Activated T-helper 2 cell treated with anti-CD3 and anti-CD28 coated beads, Interferon-gamma antibody, Interleukin-2, Interleukin-4, amounts not matched to agents 10 μg/mL and 5 μg/mL and 100 μg/mL, durations not matched to agents 14 hours and 24 hours and 36 hours (primary cell): ENCODE measurements at regions not wholly inside any gene's neighbourhood (a gene's known extent, or its start where the extent isn't known, plus 50 kb on each side); places are given as distances from the start of the nearest gene placed in this dataset.

Experiments used
- DNase-seq: peaks from one replicate; pipeline ENCODE4 v3.0.0; 2021; ENCODE audit warnings: low spot score
- H3K27ac Mint-ChIP-seq: one replicate; pipeline ENCODE4 v1.8.0; 2021; ENCODE audit warnings: mixed read lengths
- H3K27me3 Mint-ChIP-seq: one replicate; pipeline ENCODE4 v1.8.0; 2021; ENCODE audit warnings: low read depth, mixed read lengths
- H3K36me3 Mint-ChIP-seq: one replicate; pipeline ENCODE4 v1.8.0; 2021; ENCODE audit warnings: low read depth, mixed read lengths
- H3K4me1 Mint-ChIP-seq: one replicate; pipeline ENCODE4 v1.8.0; 2021; ENCODE audit warnings: low read depth, mixed read lengths
- H3K4me3 Mint-ChIP-seq: one replicate; pipeline ENCODE4 v1.8.0; 2021; ENCODE audit warnings: low read depth, mild to moderate bottlenecking, moderate library complexity, mixed read lengths
- H3K9me3 Mint-ChIP-seq: one replicate; pipeline ENCODE4 v1.8.0; 2021; ENCODE audit warnings: mixed read lengths
- intact Hi-C: fragments of 100-400 bp; cut with micrococcal nuclease; formaldehyde crosslinking; loops from one replicate; pipeline ENCODE4 v1.15.1; 2023

DNA sequence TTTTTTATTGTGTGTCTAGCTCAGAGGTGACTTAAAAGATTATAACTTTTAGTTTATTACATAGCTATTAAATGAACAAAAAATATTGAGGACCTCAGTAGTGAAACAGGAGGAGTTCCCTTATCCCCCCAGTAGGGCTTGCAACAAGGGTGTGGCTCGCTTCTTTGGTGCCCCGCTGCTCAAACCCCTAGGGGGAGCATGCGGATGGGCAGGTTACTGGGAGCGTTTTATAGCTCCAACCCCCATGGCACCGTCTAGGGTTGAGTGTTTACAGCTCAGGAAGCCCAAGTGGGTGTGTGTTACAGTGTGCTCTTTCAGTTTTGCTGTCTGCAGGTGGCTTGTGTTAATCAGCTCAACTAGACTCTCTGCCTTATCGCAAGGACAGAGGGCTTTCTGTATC is 1513.7 kb downstream of the GRIK2 start:
- Mint-ChIP-seq H3K9me3 (peaks cover 16% of the 10 kb centered on the region), H3K4me3 (no peak overlapping the region), H3K4me1 (no peaks in the 10 kb centered on the region), H3K27ac (no peak overlapping the region), H3K36me3 (no peaks in the 10 kb centered on the region), H3K27me3 (no peaks in the 10 kb centered on the region)
- intact Hi-C loops = no loop called here
- no peak for DNase-seq

DNA sequence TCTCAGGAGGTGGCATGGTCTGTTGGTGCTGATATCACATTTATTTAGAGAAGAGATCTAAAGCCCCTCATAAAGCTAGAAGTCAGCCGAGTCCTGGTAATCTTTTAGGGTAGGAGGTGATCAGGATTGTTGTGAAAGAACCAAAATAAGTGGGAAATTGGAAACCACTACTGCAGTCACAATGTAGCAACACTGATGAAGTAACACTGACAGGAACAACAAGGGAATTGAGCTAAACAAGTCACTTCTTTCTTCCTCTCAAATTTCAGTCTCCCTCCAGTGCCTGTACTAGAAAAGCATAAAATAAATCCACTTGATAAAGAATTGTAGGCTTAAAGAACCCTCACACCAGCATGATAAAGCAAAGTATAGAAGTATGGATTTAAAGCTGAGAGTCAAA is 1509.0 kb downstream of the GRIK2 start:
- peaks cover 19% of the 10 kb centered on the region for H3K9me3 Mint-ChIP-seq

DNA sequence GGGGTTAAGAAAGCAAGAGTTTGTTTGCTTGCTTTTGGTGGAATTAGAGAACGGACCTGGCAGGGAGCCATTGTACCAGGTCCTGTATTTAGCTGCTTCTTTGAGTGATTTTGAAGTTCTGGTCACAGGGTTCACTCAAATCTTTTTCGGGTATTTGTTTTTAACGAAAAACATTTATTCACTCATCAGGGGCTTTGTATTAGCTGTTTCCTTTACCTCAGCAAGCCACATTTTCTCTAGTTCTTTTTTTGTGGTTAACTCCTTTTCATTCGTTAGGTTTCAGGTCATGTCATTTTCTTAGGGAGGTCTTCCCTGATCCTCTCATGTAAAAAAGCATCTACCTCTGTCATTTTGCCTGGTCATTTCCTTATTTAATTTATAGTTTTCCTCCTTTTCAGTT is 1502.2 kb downstream of the GRIK2 start:
- Mint-ChIP-seq H3K9me3 (peaks cover 7% of the 10 kb centered on the region), H3K4me3 (no peak overlapping the region), H3K27ac (no peak overlapping the region), H3K36me3 (no peaks in the 10 kb centered on the region), H3K27me3 (no peaks in the 10 kb centered on the region), H3K4me1 (no peaks in the 10 kb centered on the region)
- no peak for DNase-seq
- intact Hi-C loops = no loop called here

More for the DNA sequence above, 1509.0 kb downstream of the GRIK2 start:
- Mint-ChIP-seq H3K27ac (no peak overlapping the region), H3K4me1 (no peaks in the 10 kb centered on the region), H3K4me3 (no peak overlapping the region), H3K36me3 (no peaks in the 10 kb centered on the region), H3K27me3 (no peaks in the 10 kb centered on the region)
- intact Hi-C loops = no loop called here
- no peak for DNase-seq

DNA sequence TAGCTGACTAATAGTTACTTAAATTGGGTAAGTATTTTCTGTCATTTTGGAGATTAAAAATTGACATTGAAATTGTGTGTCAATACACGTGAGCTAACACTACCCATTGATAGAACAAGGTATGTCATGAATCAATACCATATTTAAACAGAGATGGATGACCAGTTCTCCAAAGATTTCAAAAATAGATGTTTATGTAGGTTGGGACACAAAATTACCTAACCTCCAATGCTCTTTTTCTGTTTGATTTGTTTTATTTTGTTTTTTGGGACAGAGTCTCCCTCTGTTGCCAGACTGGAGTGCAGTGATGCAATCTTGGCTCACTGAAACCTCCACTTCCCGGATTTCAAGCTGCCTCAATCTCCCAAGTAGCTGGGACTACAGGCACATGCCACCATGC is 1491.7 kb downstream of the GRIK2 start:
- Mint-ChIP-seq H3K36me3 (no peaks in the 10 kb centered on the region), H3K4me3 (no peak overlapping the region), H3K27ac (no peak overlapping the region), H3K4me1 (no peaks in the 10 kb centered on the region), H3K27me3 (no peaks in the 10 kb centered on the region), H3K9me3 (peaks cover 5% of the 10 kb centered on the region)
- intact Hi-C loops = no loop called here
- DNase-seq = no peak

DNA sequence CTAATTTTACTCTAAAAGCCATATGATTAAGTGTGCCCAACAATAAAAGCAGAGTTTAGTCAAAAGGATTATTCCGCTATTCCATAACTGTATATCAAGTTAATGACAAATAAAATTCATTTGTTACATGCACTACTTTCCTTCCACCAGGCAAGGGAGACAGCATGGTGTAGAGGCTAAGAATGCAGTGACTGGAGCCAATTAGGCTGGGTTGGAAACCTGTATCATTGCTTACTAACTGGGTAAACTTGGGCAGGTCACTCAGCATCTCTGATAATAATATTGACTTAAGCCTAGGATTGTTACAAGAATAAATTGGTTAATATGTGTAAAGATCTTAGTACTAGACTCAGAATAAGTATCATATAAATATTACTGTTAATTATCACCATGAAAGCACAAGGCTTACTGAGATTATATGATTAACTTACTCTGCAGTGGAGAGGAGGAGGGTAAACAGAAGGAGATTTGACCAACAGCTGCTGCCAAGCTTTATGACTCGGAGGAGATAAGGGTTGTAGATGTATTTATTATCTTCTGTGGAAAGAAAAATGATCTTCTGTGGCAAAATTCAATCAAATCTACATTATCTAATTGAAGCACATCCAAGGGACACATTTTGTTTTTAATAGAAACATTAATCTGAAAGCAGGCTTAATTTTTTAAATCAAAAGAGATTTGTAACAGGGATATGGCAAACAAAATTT is 1459.9 kb downstream of the GRIK2 start:
- Mint-ChIP-seq H3K9me3 (no peaks in the 10 kb centered on the region), H3K36me3 (no peaks in the 10 kb centered on the region), H3K4me3 (no peak overlapping the region), H3K27me3 (no peaks in the 10 kb centered on the region), H3K4me1 (no peaks in the 10 kb centered on the region), H3K27ac (no peak overlapping the region)
- intact Hi-C loops = no loop called here
- DNase-seq = no peak

DNA sequence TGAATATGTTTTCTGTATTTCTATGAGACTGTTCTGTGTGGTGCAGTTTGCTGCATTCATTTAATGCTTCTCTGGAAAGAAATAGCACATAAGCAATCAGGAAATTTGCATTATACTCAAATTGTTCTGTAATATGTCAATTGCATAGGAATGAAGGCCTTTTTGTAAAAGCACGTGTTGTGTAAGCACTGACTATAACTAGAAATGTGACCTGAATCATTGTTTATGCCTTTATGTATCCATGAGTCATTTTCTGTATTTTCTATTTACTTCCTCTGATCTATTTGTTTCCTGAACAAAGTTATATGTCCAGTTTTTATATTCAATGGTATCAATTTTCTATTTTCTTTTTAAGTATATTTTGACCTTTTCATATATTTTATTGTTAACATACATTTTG is 1455.3 kb downstream of the GRIK2 start:
- no peaks in the 10 kb centered on the region for H3K9me3 Mint-ChIP-seq
- H3K27ac Mint-ChIP-seq = no peak overlapping the region
- H3K27me3 Mint-ChIP-seq = no peaks in the 10 kb centered on the region
- no peaks in the 10 kb centered on the region for H3K4me1 Mint-ChIP-seq
- H3K4me3 Mint-ChIP-seq = no peak overlapping the region
- H3K36me3 Mint-ChIP-seq = no peaks in the 10 kb centered on the region
- DNase-seq = no peak
- intact Hi-C loops = no loop called here

DNA sequence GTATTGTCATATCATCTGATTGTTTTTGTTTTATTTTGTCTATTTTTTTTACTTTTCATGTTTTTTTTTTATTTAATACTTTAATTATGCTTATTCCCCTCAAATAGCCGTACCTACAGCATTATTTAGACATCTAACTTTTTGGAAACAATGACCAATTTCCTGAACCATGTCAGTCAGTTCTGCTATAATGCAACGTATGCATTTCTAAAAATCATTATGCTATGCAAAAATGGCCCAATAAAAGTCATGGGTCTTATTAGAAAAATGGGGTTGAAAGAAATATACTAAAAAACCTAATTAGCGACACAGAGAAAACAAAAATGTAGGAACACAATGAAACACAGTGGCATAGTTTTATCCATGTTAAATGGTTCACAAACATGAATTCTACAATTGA is 1454.7 kb downstream of the GRIK2 start:
- H3K27ac Mint-ChIP-seq = no peak overlapping the region
- no peaks in the 10 kb centered on the region for H3K4me1 Mint-ChIP-seq
- DNase-seq = no peak
- no peaks in the 10 kb centered on the region for H3K9me3 Mint-ChIP-seq
- no peaks in the 10 kb centered on the region for H3K27me3 Mint-ChIP-seq
- no peaks in the 10 kb centered on the region for H3K36me3 Mint-ChIP-seq
- intact Hi-C loops = no loop called here
- H3K4me3 Mint-ChIP-seq = no peak overlapping the region

DNA sequence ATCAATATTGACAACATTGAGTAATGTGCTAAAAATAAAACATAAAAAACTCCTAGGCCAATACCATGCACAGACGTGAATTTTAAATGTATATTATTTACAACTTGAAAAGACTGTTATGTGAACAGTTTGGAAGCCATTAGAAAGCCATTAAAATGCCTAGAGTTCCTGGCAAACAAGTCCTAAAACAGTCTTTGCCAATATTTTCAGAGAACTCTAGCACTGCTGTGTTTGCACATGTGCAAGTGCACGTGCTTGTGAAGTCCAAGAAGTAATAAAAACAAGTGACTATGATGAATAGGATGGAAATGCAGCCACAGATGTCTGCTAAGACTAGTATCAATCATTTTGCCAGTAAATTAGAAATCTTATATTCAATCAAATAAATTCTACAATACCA is 1447.6 kb downstream of the GRIK2 start:
- Mint-ChIP-seq H3K27me3 (no peaks in the 10 kb centered on the region), H3K4me1 (no peaks in the 10 kb centered on the region), H3K9me3 (peaks cover 4% of the 10 kb centered on the region), H3K27ac (no peak overlapping the region), H3K4me3 (no peak overlapping the region), H3K36me3 (no peaks in the 10 kb centered on the region)
- intact Hi-C loops = no loop called here
- DNase-seq = no peak

DNA sequence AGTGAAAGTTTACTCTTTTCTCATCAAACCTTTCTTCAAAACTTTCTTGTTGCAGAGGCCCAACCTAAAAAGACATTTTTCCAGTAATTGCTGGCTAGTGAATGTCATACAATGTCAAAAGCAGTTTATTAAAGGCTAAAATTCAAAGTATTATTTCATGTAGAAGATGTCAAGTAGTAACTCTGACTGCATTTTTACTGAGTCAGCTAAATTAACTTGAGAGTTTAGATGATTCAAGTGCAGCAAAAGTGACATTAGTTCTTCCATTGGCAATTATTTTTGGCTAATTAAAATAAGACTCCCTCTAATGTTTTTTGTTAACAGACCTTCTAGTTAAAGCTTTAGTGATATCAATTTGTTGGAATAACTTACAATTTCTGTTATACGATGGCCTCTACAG is 1438.5 kb downstream of the GRIK2 start:
- Mint-ChIP-seq H3K27ac (no peak overlapping the region), H3K36me3 (no peaks in the 10 kb centered on the region), H3K27me3 (no peaks in the 10 kb centered on the region), H3K4me3 (no peak overlapping the region), H3K9me3 (no peaks in the 10 kb centered on the region), H3K4me1 (no peaks in the 10 kb centered on the region)
- no peak for DNase-seq
- intact Hi-C loops = no loop called here

DNA sequence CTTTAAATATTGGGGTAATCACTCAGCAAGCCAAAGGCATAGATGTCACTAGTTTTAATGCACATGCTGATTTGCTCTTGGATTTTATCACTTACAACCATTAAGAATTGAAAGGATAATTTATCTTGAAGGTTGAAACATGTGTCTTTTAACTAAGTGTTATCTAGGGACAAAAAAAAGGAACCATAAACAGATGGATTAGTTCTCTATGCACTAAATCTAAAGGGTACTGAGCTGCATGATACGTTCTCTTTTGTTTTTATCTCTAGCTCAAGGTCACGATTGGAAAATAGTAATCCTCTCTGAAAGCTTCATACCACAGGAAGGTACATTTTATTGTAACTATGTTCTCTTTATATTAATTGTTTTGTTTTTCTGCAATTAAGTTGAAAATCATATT is 1426.6 kb downstream of the GRIK2 start:
- H3K27me3 Mint-ChIP-seq = no peaks in the 10 kb centered on the region
- H3K27ac Mint-ChIP-seq = no peak overlapping the region
- no peaks in the 10 kb centered on the region for H3K4me1 Mint-ChIP-seq
- H3K4me3 Mint-ChIP-seq = no peak overlapping the region
- intact Hi-C loops = no loop called here
- H3K36me3 Mint-ChIP-seq = no peaks in the 10 kb centered on the region
- no peaks in the 10 kb centered on the region for H3K9me3 Mint-ChIP-seq
- no peak for DNase-seq

DNA sequence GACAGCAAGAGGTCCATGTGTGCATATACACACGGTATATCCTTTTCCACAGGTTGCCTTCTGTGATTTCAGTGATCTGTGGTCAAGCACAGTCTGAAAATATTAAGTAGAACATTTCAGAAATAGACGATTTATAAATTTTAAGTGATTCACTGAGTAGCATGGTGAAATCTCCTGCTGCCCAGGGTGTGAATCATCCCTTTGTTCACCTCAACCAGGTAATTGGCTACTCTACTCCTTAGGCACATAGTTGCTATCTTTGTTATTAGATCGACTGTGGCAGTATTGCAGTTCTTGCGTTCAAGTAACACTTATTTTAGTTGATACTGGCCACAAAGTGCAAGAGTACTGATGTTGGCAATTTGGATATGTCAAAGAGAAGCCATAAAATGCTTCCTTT is 1421.7 kb downstream of the GRIK2 start:
- Mint-ChIP-seq H3K27ac (no peak overlapping the region), H3K4me1 (no peaks in the 10 kb centered on the region), H3K36me3 (no peaks in the 10 kb centered on the region), H3K9me3 (no peaks in the 10 kb centered on the region), H3K4me3 (no peak overlapping the region), H3K27me3 (no peaks in the 10 kb centered on the region)
- intact Hi-C loops = no loop called here
- DNase-seq = no peak

DNA sequence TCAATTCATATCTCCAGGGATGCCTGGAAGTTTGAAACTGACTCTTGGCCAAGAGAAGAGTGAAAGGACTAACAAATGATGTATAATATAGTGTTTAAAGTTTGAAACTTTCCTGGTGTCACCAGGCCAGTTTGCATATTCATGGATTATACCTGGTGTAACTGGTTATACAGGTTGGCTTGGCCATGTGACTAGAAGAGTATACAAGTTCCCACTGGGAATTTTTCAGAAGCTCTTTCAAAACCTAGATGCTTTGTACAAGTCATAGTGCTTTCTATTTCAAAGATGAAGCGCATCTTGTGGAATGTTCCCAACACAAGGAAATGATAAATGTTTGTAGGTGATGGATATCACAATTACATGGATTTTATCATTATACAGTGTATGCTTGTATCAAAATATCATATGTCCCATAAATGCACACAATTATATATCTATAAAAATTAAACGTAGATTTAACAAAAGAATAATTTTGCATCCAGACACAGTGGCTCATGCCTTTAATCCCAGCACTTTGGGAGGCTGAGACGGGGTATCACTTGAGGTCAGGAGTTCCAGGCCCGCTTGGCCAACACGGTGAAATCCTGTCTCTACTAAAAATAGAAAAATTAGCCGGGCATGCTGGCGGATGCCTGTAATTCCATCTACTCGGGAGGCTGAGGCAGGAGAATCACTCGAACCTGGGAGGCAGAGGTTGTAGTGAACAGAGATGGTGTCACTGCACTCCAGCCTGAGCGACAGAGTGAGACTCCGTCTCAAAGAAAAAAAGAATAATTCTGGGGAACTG is 1420.2 kb downstream of the GRIK2 start:
- Mint-ChIP-seq H3K4me3 (no peak overlapping the region), H3K27me3 (no peaks in the 10 kb centered on the region)
- intact Hi-C loops = no loop called here

DNA sequence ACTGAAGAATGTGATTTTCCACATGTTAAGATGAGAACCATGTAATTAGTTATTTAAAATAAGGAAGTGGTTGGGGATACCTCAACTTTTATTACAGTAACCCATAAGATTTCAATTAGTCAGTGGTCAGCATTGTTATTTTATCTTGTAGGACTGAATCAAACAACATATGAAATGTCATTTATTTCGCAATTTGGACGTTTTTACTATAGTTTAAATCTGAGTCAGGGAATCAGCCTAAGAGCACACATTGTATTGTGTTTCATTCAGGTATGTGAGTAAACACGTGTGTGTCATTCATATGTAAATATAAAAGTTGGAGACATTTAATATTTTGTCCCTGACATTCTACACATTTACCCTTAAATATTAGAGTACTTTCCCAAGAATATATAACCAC is 1418.7 kb downstream of the GRIK2 start:
- Mint-ChIP-seq H3K9me3 (peaks cover 8% of the 10 kb centered on the region), H3K4me3 (no peak overlapping the region), H3K36me3 (no peaks in the 10 kb centered on the region), H3K4me1 (no peaks in the 10 kb centered on the region), H3K27me3 (no peaks in the 10 kb centered on the region), H3K27ac (no peak overlapping the region)
- no peak for DNase-seq
- intact Hi-C loops = no loop called here

More for the DNA sequence above, 1420.2 kb downstream of the GRIK2 start:
- Mint-ChIP-seq H3K9me3 (no peaks in the 10 kb centered on the region), H3K36me3 (no peaks in the 10 kb centered on the region), H3K27ac (no peak overlapping the region), H3K4me1 (no peaks in the 10 kb centered on the region)
- DNase-seq = no peak
